ENCODE measurements at regions not wholly inside any gene's neighbourhood (a gene's known extent, or its start where the extent isn't known, plus 50 kb on each side); places are given as distances from the start of the nearest gene placed in this dataset.

DNA sequence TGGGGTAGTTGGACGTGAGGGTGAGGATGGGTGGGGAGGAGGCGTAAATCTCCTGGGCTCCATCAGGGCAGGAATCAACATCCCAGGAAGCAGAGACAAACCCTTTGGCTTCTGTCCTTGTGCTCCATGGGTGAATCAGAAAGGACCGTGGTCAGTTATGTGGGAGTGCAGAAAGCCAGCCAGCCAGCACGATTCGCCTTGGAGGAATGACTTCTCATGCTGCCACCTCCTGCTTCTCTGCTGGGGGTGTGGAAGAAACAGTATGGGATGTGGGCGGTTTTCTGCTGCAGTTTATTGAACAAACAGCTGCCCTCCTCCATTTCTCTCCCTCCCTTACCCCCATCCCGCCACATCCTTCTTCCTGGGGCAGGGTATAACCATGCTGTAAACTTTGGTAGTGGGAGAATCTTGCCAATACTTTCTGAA lies 214.5 kb downstream of the SOX4 start:
- H3K9ac ChIP-seq (ENCODE audit: low read length) = no peak overlapping the region
- no peak overlapping the region for H3K14ac ChIP-seq (ENCODE audit: low read length)
- H3K27me3 ChIP-seq (ENCODE audit: insufficient read depth, low read length) = no peaks in the 10 kb centered on the region
- no CpG with 5 or more reads among the region's 7 CpGs for WGBS (ENCODE audit: extremely low coverage, insufficient coverage, insufficient read length)
- H4K12ac ChIP-seq (ENCODE audit: low read depth, low read length) = no peak overlapping the region
- no peak overlapping the region for H3K23ac ChIP-seq (ENCODE audit: low read length)
- no peak overlapping the region for H3K4ac ChIP-seq (ENCODE audit: low read depth, low read length)
- H3K79me1 ChIP-seq (ENCODE audit: low read length) = no peaks in the 10 kb centered on the region
- H2BK120ac ChIP-seq (ENCODE audit: insufficient read depth, low read length, poor library complexity) = no peak overlapping the region
- H3K27ac ChIP-seq (ENCODE audit: low read depth, low read length) = no peak overlapping the region
- DNase-seq = peak in 1 of 2 donors; percentile 23
- no peak overlapping the region for H4K8ac ChIP-seq (ENCODE audit: low read depth, low read length)
- H2AK5ac ChIP-seq (ENCODE audit: low read length) = no peak overlapping the region
- H2BK12ac ChIP-seq (ENCODE audit: low read length) = no peak overlapping the region
- H3K79me2 ChIP-seq (ENCODE audit: control insufficient read depth, insufficient read depth, low read length, poor library complexity) = no peaks in the 10 kb centered on the region
- H3K4me3 ChIP-seq (ENCODE audit: low read depth, low read length) = no peak overlapping the region
- H2AFZ ChIP-seq (ENCODE audit: insufficient read depth, low read length, poor library complexity) = no peak overlapping the region
- H4K91ac ChIP-seq (ENCODE audit: low read depth, low read length) = no peak overlapping the region
- H3K4me1 ChIP-seq (ENCODE audit: control insufficient read depth in 1 of 2, insufficient read depth in 2 of 2, low read length in 2 of 2) = peaks cover 3 to 11% of the 10 kb centered on the region in 2 experiments
- no peak overlapping the region for H3K18ac ChIP-seq (ENCODE audit: low read length)
- no peak overlapping the region for H3K4me2 ChIP-seq (ENCODE audit: low read length)
- peaks cover 1% of the 10 kb centered on the region for H3K9me3 ChIP-seq (ENCODE audit: insufficient read depth, low read depth, low read length)
- H2BK5ac ChIP-seq (ENCODE audit: low read depth, low read length, poor library complexity) = no peak overlapping the region
- H3K36me3 ChIP-seq (ENCODE audit: control insufficient read depth in 1 of 2, insufficient read depth in 2 of 2, low read length in 2 of 2) = peaks cover 2 to 3% of the 10 kb centered on the region in 2 experiments

- no peaks in the 10 kb centered on the region for H3K79me2 ChIP-seq (ENCODE audit: control insufficient read depth, insufficient read depth, low read length, poor library complexity)
- H3K4me1 ChIP-seq (ENCODE audit: control insufficient read depth in 1 of 2, insufficient read depth in 2 of 2, low read length in 2 of 2) = peaks cover 3 to 11% of the 10 kb centered on the region in 2 experiments
- no peak overlapping the region for H4K91ac ChIP-seq (ENCODE audit: low read depth, low read length)
- no peaks in the 10 kb centered on the region for H3K79me1 ChIP-seq (ENCODE audit: low read length)
- H3K4me3 ChIP-seq (ENCODE audit: low read depth, low read length) = peak overlapping the region; percentile 27
- no peak overlapping the region for H2BK120ac ChIP-seq (ENCODE audit: insufficient read depth, low read length, poor library complexity)
- peak overlapping the region; percentile 52 for H3K9ac ChIP-seq (ENCODE audit: low read length)
- peak overlapping the region; percentile 17 for H2AFZ ChIP-seq (ENCODE audit: insufficient read depth, low read length, poor library complexity)
- no peak overlapping the region for H2BK12ac ChIP-seq (ENCODE audit: low read length)
- H4K12ac ChIP-seq (ENCODE audit: low read depth, low read length) = no peak overlapping the region
- no peaks in the 10 kb centered on the region for H3K27me3 ChIP-seq (ENCODE audit: insufficient read depth, low read length)
- no CpG with 5 or more reads among the region's 16 CpGs for WGBS (ENCODE audit: extremely low coverage, insufficient coverage, insufficient read length)
- peaks cover 2 to 3% of the 10 kb centered on the region in 2 experiments for H3K36me3 ChIP-seq (ENCODE audit: control insufficient read depth in 1 of 2, insufficient read depth in 2 of 2, low read length in 2 of 2)
- H3K9me3 ChIP-seq (ENCODE audit: insufficient read depth, low read depth, low read length) = no peaks in the 10 kb centered on the region
- H2AK5ac ChIP-seq (ENCODE audit: low read length) = no peak overlapping the region
- peak in 1 of 2 donors; percentile 19 for DNase-seq
- H4K8ac ChIP-seq (ENCODE audit: low read depth, low read length) = peak overlapping the region; percentile 37
- no peak overlapping the region for H3K14ac ChIP-seq (ENCODE audit: low read length)
- H2BK5ac ChIP-seq (ENCODE audit: low read depth, low read length, poor library complexity) = peak overlapping the region; percentile 16
- H3K23ac ChIP-seq (ENCODE audit: low read length) = no peak overlapping the region
- no peak overlapping the region for H3K4ac ChIP-seq (ENCODE audit: low read depth, low read length)
- peak overlapping the region; percentile 49 for H3K18ac ChIP-seq (ENCODE audit: low read length)
- H3K4me2 ChIP-seq (ENCODE audit: low read length) = no peak overlapping the region
- no peak overlapping the region for H3K27ac ChIP-seq (ENCODE audit: low read depth, low read length)
Observed at GRCh38 chr6:21808551-21809242, 215.1 kb downstream of the SOX4 start.

DNA sequence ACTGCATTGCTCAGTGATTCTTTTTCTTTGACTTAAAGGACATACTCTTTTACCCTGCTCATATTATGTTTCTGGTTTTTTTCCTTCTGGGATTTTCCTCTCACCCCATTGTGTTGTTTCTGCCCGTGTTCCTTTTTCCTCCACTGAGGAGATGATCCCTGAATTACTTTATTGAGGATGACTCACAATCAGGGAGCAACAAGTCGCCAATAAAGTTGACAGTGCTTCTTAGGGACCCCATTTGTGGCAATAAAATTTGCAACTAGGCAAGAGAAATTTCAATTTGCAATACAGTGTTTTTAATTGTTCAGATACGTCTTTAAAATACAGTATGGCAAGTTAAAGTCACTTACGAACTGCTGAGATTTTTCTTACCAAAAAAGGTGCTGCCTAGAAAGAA lies 217.9 kb downstream of the SOX4 start:
- H2BK12ac ChIP-seq (ENCODE audit: low read length) = no peak overlapping the region
- no CpG with 5 or more reads among the region's 4 CpGs for WGBS (ENCODE audit: extremely low coverage, insufficient coverage, insufficient read length)

GRCh38 chr6:21816231-21816630 lies 222.7 kb downstream of the SOX4 start:
- Histone ChIP-seq H3K79me1 (ENCODE audit: low read length) (no peaks in the 10 kb centered on the region), H3K36me3 (ENCODE audit: control insufficient read depth in 1 of 2, insufficient read depth in 2 of 2, low read length in 2 of 2) (peaks cover 0 to 2% of the 10 kb centered on the region in 2 experiments), H3K27me3 (ENCODE audit: insufficient read depth, low read length) (no peaks in the 10 kb centered on the region), H2BK12ac (ENCODE audit: low read length) (no peak overlapping the region), H2BK120ac (ENCODE audit: insufficient read depth, low read length, poor library complexity) (no peak overlapping the region), H3K4me2 (ENCODE audit: low read length) (no peak overlapping the region), H3K27ac (ENCODE audit: low read depth, low read length) (no peak overlapping the region), H3K4me3 (ENCODE audit: low read depth, low read length) (no peak overlapping the region), H3K9ac (ENCODE audit: low read length) (no peak overlapping the region), H3K4ac (ENCODE audit: low read depth, low read length) (no peak overlapping the region), H2AFZ (ENCODE audit: insufficient read depth, low read length, poor library complexity) (no peak overlapping the region), H3K18ac (ENCODE audit: low read length) (no peak overlapping the region), H3K23ac (ENCODE audit: low read length) (no peak overlapping the region), H3K9me3 (ENCODE audit: insufficient read depth, low read depth, low read length) (no peaks in the 10 kb centered on the region), H4K91ac (ENCODE audit: low read depth, low read length) (no peak overlapping the region), H2AK5ac (ENCODE audit: low read length) (no peak overlapping the region), H3K4me1 (ENCODE audit: control insufficient read depth in 1 of 2, insufficient read depth in 2 of 2, low read length in 2 of 2) (no peaks in the 10 kb centered on the region), H2BK5ac (ENCODE audit: low read depth, low read length, poor library complexity) (no peak overlapping the region), H3K14ac (ENCODE audit: low read length) (no peak overlapping the region), H4K12ac (ENCODE audit: low read depth, low read length) (no peak overlapping the region), H4K8ac (ENCODE audit: low read depth, low read length) (no peak overlapping the region), H3K79me2 (ENCODE audit: control insufficient read depth, insufficient read depth, low read length, poor library complexity) (no peaks in the 10 kb centered on the region)
- no peak for DNase-seq
- WGBS (ENCODE audit: extremely low coverage, insufficient coverage, insufficient read length) = no CpG with 5 or more reads among the region's 3 CpGs

More for the DNA sequence above, 217.9 kb downstream of the SOX4 start:
- Histone ChIP-seq H3K4ac (ENCODE audit: low read depth, low read length) (no peak overlapping the region), H4K91ac (ENCODE audit: low read depth, low read length) (no peak overlapping the region), H3K79me2 (ENCODE audit: control insufficient read depth, insufficient read depth, low read length, poor library complexity) (no peaks in the 10 kb centered on the region), H3K9me3 (ENCODE audit: insufficient read depth, low read depth, low read length) (no peaks in the 10 kb centered on the region), H3K23ac (ENCODE audit: low read length) (no peak overlapping the region), H3K27me3 (ENCODE audit: insufficient read depth, low read length) (no peaks in the 10 kb centered on the region), H3K9ac (ENCODE audit: low read length) (no peak overlapping the region), H2BK5ac (ENCODE audit: low read depth, low read length, poor library complexity) (no peak overlapping the region), H2AFZ (ENCODE audit: insufficient read depth, low read length, poor library complexity) (no peak overlapping the region), H3K4me1 (ENCODE audit: control insufficient read depth in 1 of 2, insufficient read depth in 2 of 2, low read length in 2 of 2) (peaks cover 3 to 11% of the 10 kb centered on the region in 2 experiments), H4K12ac (ENCODE audit: low read depth, low read length) (no peak overlapping the region), H3K4me2 (ENCODE audit: low read length) (no peak overlapping the region), H3K14ac (ENCODE audit: low read length) (no peak overlapping the region), H3K79me1 (ENCODE audit: low read length) (no peaks in the 10 kb centered on the region), H3K18ac (ENCODE audit: low read length) (no peak overlapping the region), H4K8ac (ENCODE audit: low read depth, low read length) (no peak overlapping the region), H3K27ac (ENCODE audit: low read depth, low read length) (no peak overlapping the region), H3K4me3 (ENCODE audit: low read depth, low read length) (no peak overlapping the region), H3K36me3 (ENCODE audit: control insufficient read depth in 1 of 2, insufficient read depth in 2 of 2, low read length in 2 of 2) (peaks cover 2 to 5% of the 10 kb centered on the region in 2 experiments), H2BK120ac (ENCODE audit: insufficient read depth, low read length, poor library complexity) (no peak overlapping the region), H2AK5ac (ENCODE audit: low read length) (no peak overlapping the region)
- no peak for DNase-seq

Measured in trophoblast cell (in vitro differentiated cells and primary cell).